Brain microvascular endothelial cell (primary cell): ENCODE measurements at regions not wholly inside any gene's neighbourhood (a gene's known extent, or its start where the extent isn't known, plus 50 kb on each side); places are given as distances from the start of the nearest gene placed in this dataset.

Experiments
- DNase-seq: peaks from one replicate; pipeline ENCODE4 v3.0.0-alpha.2; 2020
- H3K27ac ChIP-seq: fragments of 250-450 bp; sonication (Bioruptor Pico); 2 replicates; pipeline ENCODE4 v1.5.1; 2020; ENCODE audit warnings: mild to moderate bottlenecking, moderate library complexity
- H3K27me3 ChIP-seq: fragments of 250-450 bp; sonication (Bioruptor Pico); replicated peaks from 2 replicates; pipeline ENCODE4 v1.5.1; 2020; ENCODE audit warnings: mild to moderate bottlenecking
- H3K36me3 ChIP-seq: fragments of 250-450 bp; sonication (Bioruptor Pico); replicated peaks from 2 replicates; pipeline ENCODE4 v1.5.1; 2020; ENCODE audit warnings: mild to moderate bottlenecking
- H3K4me3 ChIP-seq: 2 replicates; pipeline ENCODE4 v1.5.1; 2011; ENCODE audit warnings: low read depth, mild to moderate bottlenecking, control low read depth, low read length, moderate library complexity
- in situ Hi-C: cut with HindIII; loops from 2 replicates; pipeline ENCODE4 v1.10.0; 2017; ENCODE audit warnings: low sequenced_read_pairs, low pct_ligation_motif_present
- TF ChIP-seq, protein P1 (sequence below): IDR thresholded peaks from 2 replicates; pipeline ENCODE4 v1.5.1; 2011; ENCODE audit warnings: low read depth, mild to moderate bottlenecking, moderate library complexity, low read length, control low read depth, inconsistent platforms; ENCODE audit errors: missing control alignments

DNA sequence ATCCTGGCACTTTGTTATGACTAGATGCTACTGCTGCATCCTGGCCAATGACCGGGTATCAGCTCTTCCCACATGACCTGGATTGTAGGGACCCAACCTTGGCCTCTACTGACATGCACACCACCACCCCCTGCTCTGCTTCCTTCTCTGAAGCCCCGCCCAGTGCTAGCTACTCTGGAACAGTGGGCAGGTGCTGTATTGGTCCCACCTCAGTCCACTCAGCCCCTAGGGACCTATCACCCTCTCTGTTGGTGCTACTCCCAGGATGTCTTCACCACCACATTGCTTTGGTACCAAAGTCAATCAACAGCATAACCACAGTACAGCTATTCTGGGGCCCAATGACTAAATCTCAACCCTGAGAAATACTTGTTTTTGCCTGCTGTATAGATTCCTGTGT is 170.2 kb upstream of the PRICKLE2 start:
- DNase-seq, result no peak
- TF ChIP-seq, protein P1, sequence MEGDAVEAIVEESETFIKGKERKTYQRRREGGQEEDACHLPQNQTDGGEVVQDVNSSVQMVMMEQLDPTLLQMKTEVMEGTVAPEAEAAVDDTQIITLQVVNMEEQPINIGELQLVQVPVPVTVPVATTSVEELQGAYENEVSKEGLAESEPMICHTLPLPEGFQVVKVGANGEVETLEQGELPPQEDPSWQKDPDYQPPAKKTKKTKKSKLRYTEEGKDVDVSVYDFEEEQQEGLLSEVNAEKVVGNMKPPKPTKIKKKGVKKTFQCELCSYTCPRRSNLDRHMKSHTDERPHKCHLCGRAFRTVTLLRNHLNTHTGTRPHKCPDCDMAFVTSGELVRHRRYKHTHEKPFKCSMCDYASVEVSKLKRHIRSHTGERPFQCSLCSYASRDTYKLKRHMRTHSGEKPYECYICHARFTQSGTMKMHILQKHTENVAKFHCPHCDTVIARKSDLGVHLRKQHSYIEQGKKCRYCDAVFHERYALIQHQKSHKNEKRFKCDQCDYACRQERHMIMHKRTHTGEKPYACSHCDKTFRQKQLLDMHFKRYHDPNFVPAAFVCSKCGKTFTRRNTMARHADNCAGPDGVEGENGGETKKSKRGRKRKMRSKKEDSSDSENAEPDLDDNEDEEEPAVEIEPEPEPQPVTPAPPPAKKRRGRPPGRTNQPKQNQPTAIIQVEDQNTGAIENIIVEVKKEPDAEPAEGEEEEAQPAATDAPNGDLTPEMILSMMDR, result no peak
- H3K27me3 ChIP-seq, result no peaks in the 10 kb centered on the region
- no peak overlapping the region for H3K4me3 ChIP-seq
- no peak overlapping the region for H3K27ac ChIP-seq
- H3K36me3 ChIP-seq, result no peaks in the 10 kb centered on the region
- in situ Hi-C loops, result no loop called here

DNA sequence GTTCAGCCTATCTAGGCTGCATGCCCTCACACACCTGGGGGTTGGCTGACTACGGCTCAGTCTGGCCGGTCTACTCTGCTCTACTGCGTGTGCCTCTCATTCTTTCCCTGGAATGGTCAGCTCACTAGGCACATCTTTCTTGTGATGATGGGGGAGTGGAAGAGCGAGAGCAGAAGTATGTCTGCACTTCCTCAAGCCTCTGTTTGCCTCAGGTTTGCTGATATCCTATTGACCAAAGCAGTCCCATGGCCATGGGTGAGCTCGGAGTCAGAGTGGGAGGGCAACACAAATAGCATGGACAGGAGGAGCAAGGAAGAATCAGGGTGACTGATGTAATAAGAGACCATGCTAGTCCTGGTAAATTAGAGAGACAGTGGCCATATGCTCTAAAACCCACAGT is 167.9 kb upstream of the PRICKLE2 start:
- in situ Hi-C loops, result no loop called here
- no peaks in the 10 kb centered on the region for H3K27me3 ChIP-seq
- TF ChIP-seq, protein P1, result no peak
- DNase-seq, result no peak
- H3K4me3 ChIP-seq, result no peak overlapping the region
- H3K36me3 ChIP-seq, result no peaks in the 10 kb centered on the region
- no peak overlapping the region for H3K27ac ChIP-seq

DNA sequence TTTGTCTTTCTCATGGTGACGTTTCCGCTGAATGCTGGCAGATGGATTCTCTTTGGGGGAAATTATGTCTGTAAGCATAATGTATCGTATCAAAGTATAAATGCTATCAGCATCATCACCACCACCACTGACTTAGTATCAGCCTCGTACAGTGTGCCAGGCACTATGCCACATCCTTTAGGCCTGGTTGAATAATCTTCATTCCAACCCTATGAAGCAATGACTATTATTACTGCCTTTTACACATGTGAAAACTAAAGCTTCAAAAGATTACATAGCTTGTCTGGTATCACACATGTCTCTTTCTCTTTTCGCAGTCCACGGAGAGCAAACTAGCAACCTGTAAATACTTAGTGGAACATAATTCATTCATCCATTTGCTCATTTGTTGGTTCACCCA is 166.7 kb upstream of the PRICKLE2 start:
- in situ Hi-C loops, result no loop called here
- no peak for DNase-seq
- H3K27ac ChIP-seq, result no peak overlapping the region
- TF ChIP-seq, protein P1, result no peak
- H3K4me3 ChIP-seq, result no peak overlapping the region
- no peaks in the 10 kb centered on the region for H3K36me3 ChIP-seq
- no peaks in the 10 kb centered on the region for H3K27me3 ChIP-seq

DNA sequence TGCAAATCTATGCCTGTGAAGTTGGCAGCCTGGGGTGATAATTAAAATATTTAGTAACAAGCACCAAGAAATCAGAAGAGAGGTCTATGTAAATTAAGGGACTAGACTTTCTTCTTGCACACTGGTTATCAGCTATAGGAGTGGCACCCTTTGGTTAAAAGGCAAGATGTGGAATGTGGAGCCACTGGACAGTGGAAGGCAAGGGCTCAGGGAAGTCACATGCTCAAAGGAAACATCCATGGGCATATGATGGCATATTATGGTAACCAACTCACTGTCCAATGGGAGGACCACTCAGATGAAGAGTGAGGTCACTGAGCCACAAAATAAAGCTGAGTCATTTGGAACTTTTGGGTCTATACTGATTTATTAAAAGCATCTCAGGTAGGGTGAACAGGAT is 165.6 kb upstream of the PRICKLE2 start:
- in situ Hi-C loops, result no loop called here
- no peak overlapping the region for H3K4me3 ChIP-seq
- TF ChIP-seq, protein P1, result no peak

DNA sequence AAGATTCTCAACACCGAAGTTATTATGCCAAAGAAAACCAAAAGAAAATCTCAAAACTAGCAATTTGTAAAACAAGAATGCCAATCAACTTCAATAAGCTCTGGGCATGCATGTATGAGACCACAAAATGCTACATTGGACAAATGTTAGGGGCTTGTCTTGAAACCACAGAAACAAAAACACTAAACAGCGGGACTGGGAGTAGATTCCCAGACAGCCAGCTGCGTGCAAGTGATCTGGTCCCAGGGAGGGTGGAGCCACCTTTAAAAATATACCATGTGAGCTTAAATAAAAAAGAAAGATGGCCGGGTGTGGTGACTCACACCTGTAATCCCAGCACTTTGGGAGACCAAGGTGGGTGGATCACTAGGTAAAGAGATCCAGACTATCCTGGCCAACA is 163.6 kb upstream of the PRICKLE2 start:
- TF ChIP-seq, protein P1, result no peak
- no peak overlapping the region for H3K4me3 ChIP-seq
- no peak overlapping the region for H3K27ac ChIP-seq
- H3K27me3 ChIP-seq, result no peaks in the 10 kb centered on the region
- peak; percentile 36 for DNase-seq
- H3K36me3 ChIP-seq, result no peaks in the 10 kb centered on the region
- in situ Hi-C loops, result no loop called here

More for the DNA sequence above, 165.6 kb upstream of the PRICKLE2 start:
- H3K36me3 ChIP-seq, result no peaks in the 10 kb centered on the region
- no peak overlapping the region for H3K27ac ChIP-seq
- no peaks in the 10 kb centered on the region for H3K27me3 ChIP-seq
- DNase-seq, result no peak

DNA sequence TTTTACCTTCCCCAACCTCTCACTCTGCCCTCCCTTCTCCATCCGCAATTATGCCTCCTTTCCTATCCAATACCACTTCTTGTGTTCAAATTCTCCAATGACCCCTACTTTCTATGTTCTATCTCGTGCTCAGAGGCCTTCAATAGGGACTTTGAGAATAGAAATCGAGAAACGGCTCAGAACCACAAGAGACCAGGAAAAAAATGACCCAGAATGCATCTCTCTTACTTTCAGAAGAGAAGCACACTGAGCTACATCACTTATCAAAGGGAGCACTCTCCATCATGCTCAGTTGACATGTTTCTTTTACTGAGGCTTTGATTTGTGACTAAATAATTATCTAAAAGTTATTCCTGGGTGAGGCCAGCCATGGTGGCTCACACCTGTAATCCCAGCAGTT is 162.4 kb upstream of the PRICKLE2 start:
- TF ChIP-seq, protein P1, result no peak
- Histone ChIP-seq H3K27me3 (no peaks in the 10 kb centered on the region), H3K36me3 (no peaks in the 10 kb centered on the region), H3K27ac (no peak overlapping the region), H3K4me3 (no peak overlapping the region)
- DNase-seq, result no peak
- in situ Hi-C loops, result no loop called here
